Spleen (tissue), 11 donors: ENCODE measurements at regions not wholly inside any gene's neighbourhood (a gene's known extent, or its start where the extent isn't known, plus 50 kb on each side); places are given as distances from the start of the nearest gene placed in this dataset.

Experiments used
- DNase-seq: peaks from one replicate; pipeline ENCODE4 v3.0.0-alpha.2; 2020
- H3K27ac ChIP-seq, 8 donors: fragments of 200-600 bp; sonication (generic) in 7 of 8; 1 replicate in 4 of 8; 2 replicates in 4 of 8; pipeline versions ENCODE4 v1.5.0 to v1.8.0; 2016 to 2021; ENCODE audit warnings: inconsistent platforms in 4 of 8, mild to moderate bottlenecking in 4 of 8, moderate library complexity in 1 of 8
- H3K27me3 ChIP-seq, 7 donors: fragments of 200-600 bp; sonication (generic) in 6 of 7; replicated peaks in 1 of 7; 1 replicate in 4 of 7; 2 replicates in 3 of 7; pipeline versions ENCODE4 v1.5.0 to v1.8.0; 2016 to 2021; ENCODE audit warnings: inconsistent platforms in 3 of 7, mild to moderate bottlenecking in 1 of 7
- H3K36me3 ChIP-seq, 6 donors: fragments of 200-600 bp; sonication (generic) in 5 of 6; 1 replicate in 4 of 6; 2 replicates in 2 of 6; pipeline versions ENCODE4 v1.5.0 to v1.8.0; 2016 to 2021; ENCODE audit warnings: inconsistent platforms in 2 of 6
- H3K4me1 ChIP-seq, 6 donors: fragments of 200-600 bp; sonication (generic) in 5 of 6; 1 replicate in 3 of 6; 2 replicates in 3 of 6; pipeline versions ENCODE4 v1.5.0 to v1.8.0; 2016 to 2021; ENCODE audit warnings: inconsistent platforms in 3 of 6
- H3K4me3 ChIP-seq, 8 donors: fragments of 200-600 bp; sonication (generic) in 7 of 8; 1 replicate in 4 of 8; 2 replicates in 4 of 8; pipeline versions ENCODE4 v1.5.0 to v1.8.0; 2016 to 2021; ENCODE audit warnings: inconsistent platforms in 4 of 8, mild to moderate bottlenecking in 4 of 8, moderate library complexity in 2 of 8
- H3K9me3 ChIP-seq, 8 donors: fragments of 200-600 bp; sonication (generic) in 7 of 8; 1 replicate in 4 of 8; 2 replicates in 4 of 8; pipeline versions ENCODE4 v1.5.0 to v1.8.0; 2016 to 2021; ENCODE audit warnings: inconsistent platforms in 4 of 8
- POLR2A ChIP-seq, 3 donors: fragments of 450-650 bp; IDR thresholded peaks; one replicate each; pipeline ENCODE4 v1.5.1; 2017; ENCODE audit warnings: antibody characterized with exemption in 3 of 3, mild to moderate bottlenecking in 1 of 3
- POLR2AphosphoS5 ChIP-seq, 3 donors: sonication (generic); formaldehyde crosslinking; IDR thresholded peaks; one replicate each; pipeline ENCODE4 v1.5.1; 2017; ENCODE audit warnings: antibody characterized with exemption in 3 of 3
- WGBS, 5 donors: extraction: QIAGEN DNeasy Blood & Tissue Kit in 3 of 5; methylation state at CpG; one replicate each; pipeline versions ENCODE4 v1.1.5 to v1.1.7; 2013 to 2018; 5-methylcytosine and 5-hydroxymethylcytosine counted together
- intact Hi-C: fragments of 100-400 bp; cut with DNase I; formaldehyde crosslinking; loops from one replicate; pipeline ENCODE4 v1.15.0; 2023; ENCODE audit warnings: low total_unique reads
- TF ChIP-seq, protein P1 (sequence below), 11 experiments: fragments of 200-600 bp in 7 of 11; fragments of 450-650 bp in 4 of 11; sonication (generic) in 4 of 11; IDR thresholded peaks in 8 of 11; conservative IDR thresholded peaks in 3 of 11; 1 replicate in 7 of 11; 2 replicates in 4 of 11; pipeline versions ENCODE4 v1.4.0 to v1.8.0; 2016 to 2021; ENCODE audit warnings: antibody characterized with exemption in 11 of 11, inconsistent platforms in 4 of 11, mild to moderate bottlenecking in 1 of 11
- donor health status: healthy with polysubstance abuse.
- donor health status: DM: no; HTN: no; CAD: no; lungs with moderate emphysema.
- donor health status: DM: no; HTN: no; CAD: no.
- donor health status: Bipolar disorder and iron deficiency.
- donor health status: healthy.
- donor health status: DM: no; HTN: no; CAD: no.
- donor health status: DM: yes; HTN: yes; CAD: no.

DNA sequence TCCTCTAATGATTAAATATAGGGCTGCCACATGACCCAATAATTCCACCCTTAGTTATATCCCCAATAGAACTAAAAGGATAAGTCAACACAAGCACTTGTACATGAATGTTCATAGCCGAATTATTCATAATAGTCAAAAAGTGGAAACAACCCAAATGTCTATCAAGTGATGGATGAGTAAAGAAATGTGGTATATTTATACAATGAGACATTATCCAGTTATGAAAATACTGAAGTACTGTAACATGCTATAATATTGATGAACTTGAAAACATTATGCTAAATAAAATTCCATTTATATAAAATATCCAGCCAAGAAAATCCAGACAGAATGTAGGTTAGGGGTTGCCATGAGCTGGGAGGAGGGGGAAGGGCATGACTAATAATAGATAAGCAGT, 436.7 kb upstream of the AADAT start:
- 81 to 93% (median 85%) methylated on average over 1 of the region's 1 CpG for WGBS, 5 donors
- intact Hi-C loops, result no loop called here
- Histone ChIP-seq H3K27ac (no peak overlapping the region), H3K36me3 (no peaks in the 10 kb centered on the region), H3K4me3 (no peak overlapping the region), H3K4me1 (no peaks in the 10 kb centered on the region), H3K27me3 (no peaks in the 10 kb centered on the region), H3K9me3 (no peaks in the 10 kb centered on the region)
- DNase-seq, result no peak
- TF ChIP-seq, protein P1, sequence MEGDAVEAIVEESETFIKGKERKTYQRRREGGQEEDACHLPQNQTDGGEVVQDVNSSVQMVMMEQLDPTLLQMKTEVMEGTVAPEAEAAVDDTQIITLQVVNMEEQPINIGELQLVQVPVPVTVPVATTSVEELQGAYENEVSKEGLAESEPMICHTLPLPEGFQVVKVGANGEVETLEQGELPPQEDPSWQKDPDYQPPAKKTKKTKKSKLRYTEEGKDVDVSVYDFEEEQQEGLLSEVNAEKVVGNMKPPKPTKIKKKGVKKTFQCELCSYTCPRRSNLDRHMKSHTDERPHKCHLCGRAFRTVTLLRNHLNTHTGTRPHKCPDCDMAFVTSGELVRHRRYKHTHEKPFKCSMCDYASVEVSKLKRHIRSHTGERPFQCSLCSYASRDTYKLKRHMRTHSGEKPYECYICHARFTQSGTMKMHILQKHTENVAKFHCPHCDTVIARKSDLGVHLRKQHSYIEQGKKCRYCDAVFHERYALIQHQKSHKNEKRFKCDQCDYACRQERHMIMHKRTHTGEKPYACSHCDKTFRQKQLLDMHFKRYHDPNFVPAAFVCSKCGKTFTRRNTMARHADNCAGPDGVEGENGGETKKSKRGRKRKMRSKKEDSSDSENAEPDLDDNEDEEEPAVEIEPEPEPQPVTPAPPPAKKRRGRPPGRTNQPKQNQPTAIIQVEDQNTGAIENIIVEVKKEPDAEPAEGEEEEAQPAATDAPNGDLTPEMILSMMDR (IDR thresholded peaks at IDR 0.05 in 8 of 11, conservative IDR thresholded peaks at IDR 0.05 in 3 of 11), result no peak
- no peak for TF ChIP-seq POLR2AphosphoS5 (IDR thresholded peaks at IDR 0.05)
- TF ChIP-seq POLR2A (IDR thresholded peaks at IDR 0.05), result no peak

DNA sequence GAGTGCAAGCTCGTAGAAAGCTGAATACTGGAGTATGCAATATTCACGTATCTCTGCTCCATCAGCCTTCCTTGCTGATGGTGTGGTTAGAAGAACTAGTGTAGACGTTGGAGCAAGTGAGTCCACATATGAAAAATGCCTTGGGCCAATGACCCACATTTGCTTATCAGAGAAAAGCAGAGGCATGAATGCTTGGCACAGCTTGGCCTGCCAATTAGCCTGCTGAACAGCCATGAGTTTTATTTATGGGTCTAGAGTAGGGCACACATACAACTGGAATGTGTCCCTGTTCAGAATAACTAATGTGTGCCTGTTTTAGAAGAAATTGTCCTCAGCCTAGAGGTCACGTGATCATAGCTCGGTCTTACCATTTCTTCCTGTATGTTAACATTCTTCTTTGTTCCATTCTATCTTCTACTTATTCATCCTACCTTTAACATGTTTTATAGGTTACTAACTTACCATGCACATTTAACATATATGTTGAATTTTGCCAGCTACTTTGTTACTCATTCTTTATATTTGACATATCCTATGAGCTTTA, 432.7 kb upstream of the AADAT start:
- WGBS, 5 donors, result 76 to 90% (median 81%) methylated on average over 5 of the region's 5 CpGs
- TF ChIP-seq POLR2A (IDR thresholded peaks at IDR 0.05) (no peak), POLR2AphosphoS5 (IDR thresholded peaks at IDR 0.05) (no peak)
- TF ChIP-seq, protein P1 (IDR thresholded peaks at IDR 0.05 in 8 of 11, conservative IDR thresholded peaks at IDR 0.05 in 3 of 11), result no peak
- intact Hi-C loops, result no loop called here

DNA sequence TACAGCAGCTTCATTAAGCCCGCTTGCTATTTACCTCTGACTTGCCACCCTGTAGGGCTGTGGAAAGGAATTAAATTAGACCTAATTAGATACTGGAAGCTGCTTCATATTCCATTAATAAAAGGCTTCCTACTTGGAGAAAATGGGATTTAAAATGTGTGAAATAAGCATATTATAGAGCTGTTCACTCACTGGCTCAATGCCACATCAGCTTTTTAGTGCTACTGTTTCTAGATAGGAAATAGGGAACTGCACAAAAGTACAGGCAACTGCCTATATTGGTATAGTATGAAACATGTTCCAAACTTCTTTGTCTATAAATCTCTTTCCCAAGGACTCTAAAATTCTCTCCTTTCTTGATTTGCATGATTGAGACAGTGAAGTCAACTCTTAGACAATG, 407.9 kb upstream of the AADAT start:
- Histone ChIP-seq H3K4me3 (peak overlapping the region in 1 of 8 donors; percentile 37), H3K4me1 (no peaks in the 10 kb centered on the region), H3K27me3 (no peaks in the 10 kb centered on the region), H3K27ac (no peak overlapping the region), H3K36me3 (no peaks in the 10 kb centered on the region), H3K9me3 (peaks cover 0 to 8% (median 0%) of the 10 kb centered on the region in 8 donors)
- no peak for DNase-seq
- intact Hi-C loops, result no loop called here
- 56 to 80% (median 66%) methylated on average over 1 of the region's 1 CpG for WGBS, 5 donors
- no peak for TF ChIP-seq POLR2A (IDR thresholded peaks at IDR 0.05)
- TF ChIP-seq, protein P1 (IDR thresholded peaks at IDR 0.05 in 8 of 11, conservative IDR thresholded peaks at IDR 0.05 in 3 of 11), result no peak

More for the DNA sequence above, 432.7 kb upstream of the AADAT start:
- no peaks in the 10 kb centered on the region for H3K36me3 ChIP-seq
- H3K9me3 ChIP-seq, result peaks cover 0 to 13% (median under 1%) of the 10 kb centered on the region in 8 donors
- no peaks in the 10 kb centered on the region for H3K4me1 ChIP-seq
- H3K27ac ChIP-seq, result no peak overlapping the region
- no peaks in the 10 kb centered on the region for H3K27me3 ChIP-seq
- DNase-seq, result no peak
- no peak overlapping the region for H3K4me3 ChIP-seq

DNA sequence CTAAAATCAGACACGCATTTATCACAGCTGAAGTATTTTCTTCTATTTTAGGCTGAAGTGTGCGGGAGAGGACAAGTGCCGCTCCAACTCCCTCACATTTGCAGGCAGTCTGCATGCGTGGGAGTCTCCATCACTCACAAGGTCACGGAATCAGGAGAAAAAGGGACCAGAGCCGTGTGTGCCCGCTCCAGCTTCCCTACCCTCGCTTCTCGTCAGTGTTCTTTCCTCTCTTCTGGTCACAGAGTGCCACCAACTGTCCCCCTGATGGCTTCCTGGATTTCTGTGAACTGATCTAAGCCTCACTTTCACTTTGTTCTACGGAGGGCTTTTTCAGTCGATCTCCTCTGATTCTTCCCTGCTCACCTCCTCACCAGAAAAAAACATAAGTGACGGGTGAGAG, 407.4 kb upstream of the AADAT start:
- Histone ChIP-seq H3K4me1 (no peaks in the 10 kb centered on the region), H3K27ac (no peak overlapping the region), H3K36me3 (no peaks in the 10 kb centered on the region), H3K27me3 (no peaks in the 10 kb centered on the region), H3K9me3 (peaks cover 0 to 8% (median 0%) of the 10 kb centered on the region in 8 donors), H3K4me3 (peak overlapping the region in 1 of 8 donors; percentile 37)
- intact Hi-C loops, result no loop called here
- DNase-seq, result no peak
- TF ChIP-seq, protein P1 (IDR thresholded peaks at IDR 0.05 in 8 of 11, conservative IDR thresholded peaks at IDR 0.05 in 3 of 11), result no peak
- no peak for TF ChIP-seq POLR2AphosphoS5 (IDR thresholded peaks at IDR 0.05)
- TF ChIP-seq POLR2A (IDR thresholded peaks at IDR 0.05), result no peak
- WGBS, 5 donors, result 50 to 56% (median 53%) methylated on average over 12 of the region's 12 CpGs
